HCEC 1CT (cell line): ENCODE measurements at regions not wholly inside any gene's neighbourhood (a gene's known extent, or its start where the extent isn't known, plus 50 kb on each side); places are given as distances from the start of the nearest gene placed in this dataset.

Experiments
- DNase-seq: peaks from one replicate; pipeline ENCODE4 v3.0.0-alpha.2; 2017

- no peak for DNase-seq
These were observed 373.3 kb upstream of the RBMS3 start for GRCh38 chr3:28907616-28908015.

DNA sequence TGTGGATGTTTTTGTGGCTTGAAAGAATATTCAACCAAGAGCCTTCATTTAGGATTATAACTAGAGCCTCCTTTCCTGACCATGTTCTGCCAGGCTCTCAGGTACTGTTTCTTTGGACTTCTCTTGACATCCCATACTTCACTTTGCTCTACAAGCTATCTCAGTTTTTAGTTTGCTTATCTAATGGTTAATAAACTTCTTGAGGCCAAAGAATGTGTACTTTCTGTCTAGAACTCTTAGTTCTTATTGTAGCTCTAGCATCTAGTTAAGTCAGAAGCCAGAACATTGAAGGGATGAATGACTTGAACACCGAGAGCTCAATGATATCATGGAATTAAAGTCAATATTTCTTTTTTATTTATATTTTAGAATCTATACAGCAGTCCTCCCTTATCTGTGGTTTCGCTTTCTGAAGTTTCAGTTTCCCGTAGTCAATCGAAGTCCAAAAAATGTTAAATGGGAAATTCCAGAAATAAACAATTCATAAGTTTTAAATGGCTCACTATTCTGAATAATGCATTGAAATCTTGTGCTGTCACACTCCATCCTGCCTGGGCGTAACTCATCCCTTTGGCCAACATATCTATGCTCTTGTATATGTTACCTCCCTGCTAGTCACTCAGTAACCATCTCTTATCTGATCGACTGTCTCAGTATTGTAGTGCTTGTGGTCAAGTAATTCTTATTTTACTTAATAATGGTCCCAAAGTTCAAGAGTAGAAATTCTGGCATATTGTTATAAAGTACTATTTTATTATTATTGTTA is 368.6 kb upstream of the RBMS3 start:
- no peak for DNase-seq

GRCh38 chr3:28915741-28916500 is 364.9 kb upstream of the RBMS3 start:
- peak; percentile 51 for DNase-seq

- peak; percentile 75 for DNase-seq
These were observed 364.0 kb upstream of the RBMS3 start for GRCh38 chr3:28916713-28917499.

DNA sequence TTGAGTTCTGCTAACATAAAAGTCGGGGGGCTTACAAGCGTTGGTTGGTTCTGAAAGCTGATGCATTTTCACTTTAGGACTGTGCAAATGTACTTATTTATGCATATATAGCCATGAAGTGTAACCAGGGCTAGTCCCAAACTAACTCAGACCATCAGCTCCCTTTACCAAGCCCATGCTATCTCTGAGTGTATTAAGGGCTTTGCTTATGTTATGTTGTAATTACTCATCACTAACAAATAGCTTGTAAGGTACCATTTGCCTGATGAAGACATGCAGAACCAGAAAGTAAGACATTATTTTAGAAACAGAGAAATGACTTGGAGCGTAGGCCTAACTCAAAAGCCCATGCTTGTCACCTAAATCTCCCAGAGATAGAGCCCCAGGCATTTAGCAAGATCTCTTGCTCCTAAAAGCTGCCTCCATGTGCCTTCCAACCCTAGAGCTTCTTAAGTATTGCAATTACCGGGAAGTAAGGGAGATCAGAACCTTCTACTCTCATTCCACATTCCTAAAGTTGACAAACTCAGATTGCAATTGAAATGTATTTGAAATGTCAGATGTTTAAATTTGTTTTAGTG is 362.9 kb upstream of the RBMS3 start:
- DNase-seq: no peak

- DNase-seq: no peak
These were observed 358.5 kb upstream of the RBMS3 start for GRCh38 chr3:28922376-28922775.

DNA sequence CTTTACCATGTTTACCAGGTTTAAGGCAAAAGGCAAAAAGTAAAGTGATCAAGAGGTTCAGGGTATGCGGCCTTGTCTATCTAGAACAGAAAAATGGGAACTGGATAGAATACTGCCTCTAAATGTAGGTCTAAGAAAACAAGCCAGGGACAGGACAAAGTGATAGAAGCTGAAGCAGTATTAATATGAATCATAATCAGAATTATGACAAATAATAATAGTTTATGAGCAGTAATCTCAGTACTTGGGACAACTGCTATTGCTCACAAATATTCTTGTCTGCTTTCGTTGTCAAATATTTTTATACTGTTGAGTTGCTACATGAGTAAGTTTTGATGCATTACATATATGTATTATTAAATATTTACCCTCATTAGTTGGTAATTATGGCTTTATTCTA is 356.9 kb upstream of the RBMS3 start:
- DNase-seq: no peak

GRCh38 chr3:28924744-28925360 is 356.0 kb upstream of the RBMS3 start:
- DNase-seq: peak; percentile 33

GRCh38 chr3:28933337-28933736 is 347.5 kb upstream of the RBMS3 start:
- DNase-seq: no peak

DNA sequence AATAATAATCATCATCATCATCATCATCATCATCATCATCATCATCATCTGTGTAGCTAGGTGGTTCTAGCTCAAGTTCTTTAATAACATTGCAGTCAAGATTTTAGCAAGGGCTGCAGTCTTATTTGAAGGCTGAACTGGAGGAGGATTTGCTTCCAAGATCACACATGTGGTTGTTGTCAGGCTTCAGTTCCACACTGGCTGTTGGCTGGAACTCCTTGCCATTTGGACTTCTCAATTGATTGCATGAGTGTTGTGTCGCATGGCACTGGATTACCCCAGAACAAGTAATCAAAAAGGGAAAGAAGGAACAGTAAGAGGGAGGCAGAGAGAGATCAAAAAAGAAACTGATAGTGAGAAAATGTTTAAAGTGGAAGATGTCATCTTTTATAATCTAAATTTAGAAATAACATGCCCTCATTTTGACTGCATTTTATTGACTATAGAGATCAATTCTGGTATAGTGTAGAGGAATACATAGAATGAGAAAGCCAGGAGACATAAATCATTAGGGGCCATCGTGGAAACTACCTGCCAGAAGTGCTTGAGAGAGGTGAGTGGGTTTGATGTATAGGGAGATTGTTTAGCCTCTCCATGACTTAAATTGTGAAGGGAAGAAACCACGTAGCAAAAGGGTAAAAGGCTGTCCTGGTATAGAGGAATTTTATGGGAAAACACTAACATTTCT is 346.6 kb upstream of the RBMS3 start:
- no peak for DNase-seq

DNA sequence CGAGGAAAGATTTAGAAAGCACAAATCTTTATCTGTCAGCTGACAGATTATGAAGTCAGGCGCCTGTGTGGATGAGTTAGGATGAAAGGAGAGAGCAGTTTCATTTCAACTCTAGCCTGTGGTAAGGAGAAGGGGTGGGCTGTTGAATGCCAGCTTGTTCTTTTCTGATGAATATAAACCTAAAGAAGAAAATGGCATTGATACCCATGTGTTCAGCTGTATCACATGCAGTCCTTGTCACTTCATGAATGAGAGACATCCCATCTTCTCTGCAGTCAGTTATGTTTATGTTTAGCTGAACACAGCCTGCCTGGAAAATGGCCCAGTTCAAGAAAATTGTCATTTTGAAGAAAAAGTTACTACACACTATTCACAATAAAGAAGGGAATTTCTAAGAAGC is 345.7 kb upstream of the RBMS3 start:
- DNase-seq: no peak

GRCh38 chr3:28936154-28936553 is 344.7 kb upstream of the RBMS3 start:
- DNase-seq: no peak

DNA sequence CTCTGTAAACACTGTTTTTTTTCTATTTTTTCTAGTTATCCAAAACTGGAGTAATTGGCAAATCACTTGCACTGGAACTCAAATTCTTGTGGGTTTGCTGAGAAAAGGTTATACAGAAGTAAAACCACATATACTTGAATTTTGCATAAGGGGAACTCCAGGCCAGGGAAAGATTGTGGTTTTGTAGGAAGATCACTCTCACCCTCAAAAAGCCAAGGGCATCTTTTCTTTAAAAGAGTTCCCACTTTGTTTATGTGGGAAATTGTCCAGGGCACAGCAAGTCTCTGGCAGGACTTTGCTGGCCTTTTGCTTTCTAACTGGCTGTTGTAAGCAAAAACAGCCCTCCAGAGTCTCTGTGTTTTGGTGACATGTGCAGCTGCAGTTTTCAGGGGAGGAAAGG is 340.3 kb upstream of the RBMS3 start:
- peak; percentile 53 for DNase-seq

DNA sequence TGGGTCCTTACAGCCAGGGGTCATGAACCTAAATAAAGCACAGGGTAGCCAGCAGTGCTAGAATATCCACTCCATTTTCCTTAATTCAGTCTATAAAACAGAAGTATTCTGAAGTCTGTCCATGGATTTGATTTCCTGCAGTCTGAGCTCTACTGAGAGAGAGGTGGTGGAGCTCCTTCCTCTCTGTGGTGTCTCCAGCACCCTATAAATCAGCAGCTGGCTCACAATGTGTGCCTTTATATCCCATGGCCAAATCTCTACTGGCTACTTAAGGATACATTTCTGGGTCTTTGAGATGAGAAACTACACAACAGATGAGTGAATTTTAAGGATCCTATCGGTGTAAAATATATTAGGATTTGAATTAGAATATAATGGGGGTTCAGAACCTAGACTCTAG is 339.9 kb upstream of the RBMS3 start:
- DNase-seq: no peak

DNA sequence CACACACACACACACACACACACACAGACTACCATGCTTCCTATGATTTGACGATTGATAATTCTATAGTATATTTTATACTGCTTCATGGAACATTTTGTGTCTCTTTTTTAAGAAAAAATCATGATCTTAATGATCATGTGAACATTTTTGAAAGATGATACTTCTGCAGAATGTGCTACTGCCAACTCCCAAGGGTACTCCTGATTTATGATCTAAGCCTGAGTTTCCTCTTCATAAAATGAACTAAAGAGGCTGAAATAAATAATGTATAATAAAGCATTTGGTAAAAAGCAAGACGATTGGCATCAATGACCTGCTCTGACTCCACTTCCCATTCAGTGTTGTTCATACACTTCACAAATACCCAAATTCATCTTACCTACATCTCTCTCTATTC is 333.8 kb upstream of the RBMS3 start:
- no peak for DNase-seq

- DNase-seq: no peak
These were observed 333.1 kb upstream of the RBMS3 start for GRCh38 chr3:28947751-28948150.

- DNase-seq: no peak
These were observed 332.2 kb upstream of the RBMS3 start for GRCh38 chr3:28948685-28949084.

- no peak for DNase-seq
These were observed 331.3 kb upstream of the RBMS3 start for GRCh38 chr3:28949580-28949979.

- no peak for DNase-seq
These were observed 330.3 kb upstream of the RBMS3 start for GRCh38 chr3:28950614-28951013.

GRCh38 chr3:28951772-28952556 is 328.9 kb upstream of the RBMS3 start:
- DNase-seq: no peak

DNA sequence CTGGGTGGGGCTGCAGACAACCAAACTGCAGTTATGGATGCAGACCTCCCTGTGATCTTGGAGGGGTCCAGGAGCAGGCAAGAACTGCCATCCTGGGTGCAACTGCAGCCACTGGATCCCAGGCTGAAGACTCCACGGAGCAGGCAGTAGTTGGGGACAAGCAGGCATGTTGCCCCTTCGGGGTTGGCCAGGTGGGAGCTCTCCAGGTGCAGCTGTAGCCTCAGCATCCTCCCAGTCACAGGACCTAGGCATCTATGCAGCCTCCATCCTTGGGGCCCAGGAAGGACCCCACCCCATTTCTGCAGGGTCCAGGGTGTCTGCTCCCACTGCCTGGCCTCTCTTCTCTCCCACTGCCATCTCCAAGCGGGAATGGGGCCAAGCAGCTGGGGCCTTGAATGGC is 322.2 kb upstream of the RBMS3 start:
- no peak for DNase-seq
